GM19372 (cell line): ENCODE measurements at regions not wholly inside any gene's neighbourhood (a gene's known extent, or its start where the extent isn't known, plus 50 kb on each side); places are given as distances from the start of the nearest gene placed in this dataset.
A peak's percentile ranks its signal among the peaks of the same experiment; 100 is the strongest.

Experiments used
- ATAC-seq: cut with Tn5 transposase; IDR thresholded peaks from one replicate; pipeline ENCODE4 v1.9.1; 2021; ENCODE audit warnings: mild to moderate bottlenecking, low read depth, moderate library complexity; ENCODE audit not compliant: unreplicated experiment

GRCh38 chr19:32208060-32208459, 137.3 kb upstream of the ZNF507 start:
- ATAC-seq, result no peak

GRCh38 chr19:32219392-32219791, 126.0 kb upstream of the ZNF507 start:
- no peak for ATAC-seq

GRCh38 chr19:32219881-32220472, 125.4 kb upstream of the ZNF507 start:
- ATAC-seq, result no peak

- no peak for ATAC-seq
Measured at GRCh38 chr19:32220951-32221350, 124.5 kb upstream of the ZNF507 start.

GRCh38 chr19:32222556-32222955, 122.9 kb upstream of the ZNF507 start:
- no peak for ATAC-seq

- ATAC-seq, result no peak
Measured at GRCh38 chr19:32223106-32223505, 122.3 kb upstream of the ZNF507 start.

GRCh38 chr19:32223595-32224370, 121.6 kb upstream of the ZNF507 start:
- no peak for ATAC-seq

GRCh38 chr19:32224371-32225244, 120.8 kb upstream of the ZNF507 start:
- peak; percentile 78 for ATAC-seq

GRCh38 chr19:32227561-32228165, 117.7 kb upstream of the ZNF507 start:
- no peak for ATAC-seq

GRCh38 chr19:32230441-32230840, 115.0 kb upstream of the ZNF507 start:
- no peak for ATAC-seq

GRCh38 chr19:32231020-32231419, 114.4 kb upstream of the ZNF507 start:
- ATAC-seq, result no peak

GRCh38 chr19:32231691-32232090, 113.7 kb upstream of the ZNF507 start:
- ATAC-seq, result no peak

- ATAC-seq, result no peak
Measured at GRCh38 chr19:32232449-32232848, 113.0 kb upstream of the ZNF507 start.

- no peak for ATAC-seq
Measured at GRCh38 chr19:32233091-32233490, 112.3 kb upstream of the ZNF507 start.

GRCh38 chr19:32233885-32234284, 111.5 kb upstream of the ZNF507 start:
- no peak for ATAC-seq

- no peak for ATAC-seq
Measured at GRCh38 chr19:32234663-32235217, 110.7 kb upstream of the ZNF507 start.

- no peak for ATAC-seq
Measured at GRCh38 chr19:32238076-32238475, 107.3 kb upstream of the ZNF507 start.

GRCh38 chr19:32240316-32240715, 105.1 kb upstream of the ZNF507 start:
- no peak for ATAC-seq

GRCh38 chr19:32241306-32241705, 104.1 kb upstream of the ZNF507 start:
- no peak for ATAC-seq

- ATAC-seq, result no peak
Measured at GRCh38 chr19:32241932-32242710, 103.3 kb upstream of the ZNF507 start.
